ENCODE measurements at regions not wholly inside any gene's neighbourhood (a gene's known extent, or its start where the extent isn't known, plus 50 kb on each side); places are given as distances from the start of the nearest gene placed in this dataset.

GRCh38 chr2:7191932-7192331 is 274.7 kb downstream of the RNF144A start:
- Histone ChIP-seq H3K4me3 (ENCODE audit: low read length) (no peak overlapping the region), H3K36me3 (ENCODE audit: insufficient read depth, low read length) (no peaks in the 10 kb centered on the region), H3K9me3 (replicated peaks; ENCODE audit: low read length) (peaks cover 4% of the 10 kb centered on the region), H3K4me2 (ENCODE audit: low read length) (no peak overlapping the region), H3K4me1 (ENCODE audit: control insufficient read depth, insufficient read depth, low read length) (no peaks in the 10 kb centered on the region), H3K9ac (ENCODE audit: low read depth, low read length) (no peak overlapping the region), H3K27me3 (ENCODE audit: control insufficient read depth, insufficient read depth, low read length) (no peaks in the 10 kb centered on the region)

DNA sequence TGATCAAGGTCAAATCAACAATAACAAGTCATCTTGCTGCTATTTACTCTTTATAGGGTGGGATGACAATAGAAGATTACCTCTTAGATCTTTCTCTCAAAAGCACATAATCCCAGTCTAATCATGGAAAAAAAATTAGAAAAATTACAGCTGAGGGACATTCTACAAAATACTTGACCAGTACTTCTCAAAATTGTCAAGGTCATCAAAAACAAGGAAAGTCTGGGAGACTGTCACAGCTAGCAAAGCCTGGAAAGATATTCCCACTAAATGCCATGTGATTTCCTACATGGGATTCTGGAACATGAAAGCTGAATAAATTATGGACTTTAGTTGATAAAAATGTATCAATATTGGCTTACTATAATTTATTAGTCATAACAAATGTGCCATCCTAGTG is 276.2 kb downstream of the RNF144A start:
- no peak overlapping the region for H3K9ac ChIP-seq (ENCODE audit: low read depth, low read length)
- H3K4me2 ChIP-seq (ENCODE audit: low read length) = no peak overlapping the region
- H3K4me1 ChIP-seq (ENCODE audit: control insufficient read depth, insufficient read depth, low read length) = no peaks in the 10 kb centered on the region
- H3K27me3 ChIP-seq (ENCODE audit: control insufficient read depth, insufficient read depth, low read length) = no peaks in the 10 kb centered on the region
- no peaks in the 10 kb centered on the region for H3K9me3 ChIP-seq (replicated peaks; ENCODE audit: low read length)
- H3K36me3 ChIP-seq (ENCODE audit: insufficient read depth, low read length) = no peaks in the 10 kb centered on the region
- H3K4me3 ChIP-seq (ENCODE audit: low read length) = no peak overlapping the region

GRCh38 chr2:7194950-7195349 is 277.7 kb downstream of the RNF144A start:
- Histone ChIP-seq H3K9ac (ENCODE audit: low read depth, low read length) (no peak overlapping the region), H3K4me3 (ENCODE audit: low read length) (no peak overlapping the region), H3K27me3 (ENCODE audit: control insufficient read depth, insufficient read depth, low read length) (no peaks in the 10 kb centered on the region), H3K9me3 (replicated peaks; ENCODE audit: low read length) (no peaks in the 10 kb centered on the region), H3K4me2 (ENCODE audit: low read length) (no peak overlapping the region), H3K36me3 (ENCODE audit: insufficient read depth, low read length) (no peaks in the 10 kb centered on the region), H3K4me1 (ENCODE audit: control insufficient read depth, insufficient read depth, low read length) (no peaks in the 10 kb centered on the region)

DNA sequence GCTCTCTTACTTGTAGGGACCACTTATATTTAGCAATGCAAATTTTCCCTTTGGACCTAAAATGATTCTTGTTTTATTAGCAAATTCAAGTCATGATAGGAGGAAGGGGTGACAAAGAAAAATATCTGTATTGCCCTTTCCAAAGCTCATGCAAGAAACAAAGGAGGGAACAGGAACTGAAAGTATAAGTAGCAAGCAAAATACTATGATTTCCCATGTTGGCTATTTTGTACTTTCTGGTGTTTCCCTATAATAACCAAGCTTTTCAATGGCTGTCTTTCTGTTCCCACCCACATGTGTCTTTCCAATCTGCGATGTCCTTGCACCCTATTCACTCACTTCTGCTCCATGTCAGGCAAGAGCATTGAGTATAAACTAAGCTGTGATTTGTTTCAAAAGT is 279.7 kb downstream of the RNF144A start:
- Histone ChIP-seq H3K9ac (ENCODE audit: low read depth, low read length) (no peak overlapping the region), H3K4me2 (ENCODE audit: low read length) (no peak overlapping the region), H3K9me3 (replicated peaks; ENCODE audit: low read length) (no peaks in the 10 kb centered on the region), H3K27me3 (ENCODE audit: control insufficient read depth, insufficient read depth, low read length) (no peaks in the 10 kb centered on the region), H3K4me3 (ENCODE audit: low read length) (no peak overlapping the region), H3K4me1 (ENCODE audit: control insufficient read depth, insufficient read depth, low read length) (no peaks in the 10 kb centered on the region), H3K36me3 (ENCODE audit: insufficient read depth, low read length) (no peaks in the 10 kb centered on the region)

- Histone ChIP-seq H3K4me1 (ENCODE audit: control insufficient read depth, insufficient read depth, low read length) (no peaks in the 10 kb centered on the region), H3K9ac (ENCODE audit: low read depth, low read length) (no peak overlapping the region), H3K4me3 (ENCODE audit: low read length) (no peak overlapping the region), H3K27me3 (ENCODE audit: control insufficient read depth, insufficient read depth, low read length) (no peaks in the 10 kb centered on the region), H3K9me3 (replicated peaks; ENCODE audit: low read length) (no peaks in the 10 kb centered on the region), H3K4me2 (ENCODE audit: low read length) (no peak overlapping the region), H3K36me3 (ENCODE audit: insufficient read depth, low read length) (no peaks in the 10 kb centered on the region)
Observed at GRCh38 chr2:7201851-7202250, 284.6 kb downstream of the RNF144A start.

GRCh38 chr2:7203056-7203467 is 285.9 kb downstream of the RNF144A start:
- H3K27me3 ChIP-seq (ENCODE audit: control insufficient read depth, insufficient read depth, low read length) = no peaks in the 10 kb centered on the region
- H3K9ac ChIP-seq (ENCODE audit: low read depth, low read length) = no peak overlapping the region
- H3K9me3 ChIP-seq (replicated peaks; ENCODE audit: low read length) = no peaks in the 10 kb centered on the region
- H3K36me3 ChIP-seq (ENCODE audit: insufficient read depth, low read length) = no peaks in the 10 kb centered on the region
- no peak overlapping the region for H3K4me2 ChIP-seq (ENCODE audit: low read length)
- no peak overlapping the region for H3K4me3 ChIP-seq (ENCODE audit: low read length)
- no peaks in the 10 kb centered on the region for H3K4me1 ChIP-seq (ENCODE audit: control insufficient read depth, insufficient read depth, low read length)

DNA sequence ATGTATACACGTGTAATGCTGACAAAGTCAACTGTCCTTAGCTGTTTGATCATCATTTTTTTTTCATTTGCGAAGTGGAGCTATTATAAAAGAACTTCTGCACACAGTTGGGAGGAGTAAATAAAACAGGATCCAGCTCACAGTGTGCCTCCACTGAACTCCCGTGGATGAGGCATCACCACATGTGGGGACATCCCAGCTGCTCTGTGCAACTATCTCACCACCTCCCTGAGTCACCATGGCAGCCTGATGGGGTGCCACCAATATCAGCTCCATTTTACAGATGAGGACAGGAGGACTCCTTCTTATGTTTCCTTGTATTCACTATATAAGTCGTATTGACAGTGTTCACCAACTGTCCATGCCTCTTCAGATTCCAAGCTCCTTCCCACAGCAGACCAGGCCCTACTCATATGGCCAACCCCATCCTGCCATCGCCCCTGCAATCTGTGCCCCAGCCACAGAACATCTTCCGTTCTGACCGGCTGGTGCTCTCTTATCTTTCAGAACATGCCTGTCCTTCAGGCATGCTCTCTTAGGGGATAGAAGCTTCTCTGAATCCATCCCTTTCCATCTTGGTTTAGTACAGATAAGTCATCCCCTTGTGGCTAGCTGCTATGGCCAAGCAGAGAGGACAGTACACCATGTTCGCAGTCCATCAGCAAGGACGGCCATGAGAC is 288.1 kb downstream of the RNF144A start:
- Histone ChIP-seq H3K9me3 (replicated peaks; ENCODE audit: low read length) (no peaks in the 10 kb centered on the region), H3K27me3 (ENCODE audit: control insufficient read depth, insufficient read depth, low read length) (no peaks in the 10 kb centered on the region), H3K4me2 (ENCODE audit: low read length) (no peak overlapping the region), H3K36me3 (ENCODE audit: insufficient read depth, low read length) (no peaks in the 10 kb centered on the region), H3K4me1 (ENCODE audit: control insufficient read depth, insufficient read depth, low read length) (no peaks in the 10 kb centered on the region), H3K9ac (ENCODE audit: low read depth, low read length) (no peak overlapping the region), H3K4me3 (ENCODE audit: low read length) (no peak overlapping the region)

GRCh38 chr2:7206111-7206810 is 289.0 kb downstream of the RNF144A start:
- Histone ChIP-seq H3K4me3 (ENCODE audit: low read length) (no peak overlapping the region), H3K36me3 (ENCODE audit: insufficient read depth, low read length) (no peaks in the 10 kb centered on the region), H3K4me2 (ENCODE audit: low read length) (no peak overlapping the region), H3K27me3 (ENCODE audit: control insufficient read depth, insufficient read depth, low read length) (no peaks in the 10 kb centered on the region), H3K9me3 (replicated peaks; ENCODE audit: low read length) (no peaks in the 10 kb centered on the region), H3K9ac (ENCODE audit: low read depth, low read length) (no peak overlapping the region), H3K4me1 (ENCODE audit: control insufficient read depth, insufficient read depth, low read length) (no peaks in the 10 kb centered on the region)

GRCh38 chr2:7207631-7208030 is 290.4 kb downstream of the RNF144A start:
- no peaks in the 10 kb centered on the region for H3K9me3 ChIP-seq (replicated peaks; ENCODE audit: low read length)
- no peaks in the 10 kb centered on the region for H3K36me3 ChIP-seq (ENCODE audit: insufficient read depth, low read length)
- no peak overlapping the region for H3K9ac ChIP-seq (ENCODE audit: low read depth, low read length)
- no peak overlapping the region for H3K4me3 ChIP-seq (ENCODE audit: low read length)
- no peaks in the 10 kb centered on the region for H3K4me1 ChIP-seq (ENCODE audit: control insufficient read depth, insufficient read depth, low read length)
- no peak overlapping the region for H3K4me2 ChIP-seq (ENCODE audit: low read length)
- no peaks in the 10 kb centered on the region for H3K27me3 ChIP-seq (ENCODE audit: control insufficient read depth, insufficient read depth, low read length)

- Histone ChIP-seq H3K36me3 (ENCODE audit: insufficient read depth, low read length) (no peaks in the 10 kb centered on the region), H3K4me3 (ENCODE audit: low read length) (no peak overlapping the region), H3K4me1 (ENCODE audit: control insufficient read depth, insufficient read depth, low read length) (no peaks in the 10 kb centered on the region), H3K27me3 (ENCODE audit: control insufficient read depth, insufficient read depth, low read length) (no peaks in the 10 kb centered on the region), H3K9ac (ENCODE audit: low read depth, low read length) (no peak overlapping the region), H3K4me2 (ENCODE audit: low read length) (no peak overlapping the region), H3K9me3 (replicated peaks; ENCODE audit: low read length) (no peaks in the 10 kb centered on the region)
Observed at GRCh38 chr2:7209757-7210555, 292.7 kb downstream of the RNF144A start.

- Histone ChIP-seq H3K9ac (ENCODE audit: low read depth, low read length) (no peak overlapping the region), H3K4me1 (ENCODE audit: control insufficient read depth, insufficient read depth, low read length) (no peaks in the 10 kb centered on the region), H3K36me3 (ENCODE audit: insufficient read depth, low read length) (no peaks in the 10 kb centered on the region), H3K4me2 (ENCODE audit: low read length) (no peak overlapping the region), H3K9me3 (replicated peaks; ENCODE audit: low read length) (no peaks in the 10 kb centered on the region), H3K27me3 (ENCODE audit: control insufficient read depth, insufficient read depth, low read length) (no peaks in the 10 kb centered on the region), H3K4me3 (ENCODE audit: low read length) (no peak overlapping the region)
Observed at GRCh38 chr2:7210712-7211111, 293.5 kb downstream of the RNF144A start.

Data from skeletal muscle satellite cell (primary cell).